ENCODE measurements at regions not wholly inside any gene's neighbourhood (a gene's known extent, or its start where the extent isn't known, plus 50 kb on each side); places are given as distances from the start of the nearest gene placed in this dataset.

- DNase-seq: no peak
These were observed 75.8 kb downstream of the DAD1 start for GRCh38 chr14:22513066-22513812.

- no peak for DNase-seq
These were observed 76.8 kb downstream of the DAD1 start for GRCh38 chr14:22512106-22512814.

- no peak for DNase-seq
These were observed 78.4 kb downstream of the DAD1 start for GRCh38 chr14:22510527-22511110.

GRCh38 chr14:22509751-22510300 lies 79.2 kb downstream of the DAD1 start:
- no peak for DNase-seq

- DNase-seq: no peak
These were observed 79.9 kb downstream of the DAD1 start for GRCh38 chr14:22509036-22509709.

- DNase-seq: no peak
These were observed 80.4 kb downstream of the DAD1 start for GRCh38 chr14:22508662-22509035.

GRCh38 chr14:22508150-22508457 lies 80.9 kb downstream of the DAD1 start:
- DNase-seq: no peak

GRCh38 chr14:22506778-22507351 lies 82.2 kb downstream of the DAD1 start:
- no peak for DNase-seq

- DNase-seq: no peak
These were observed 82.7 kb downstream of the DAD1 start for GRCh38 chr14:22506378-22506710.

GRCh38 chr14:22505697-22506377 lies 83.2 kb downstream of the DAD1 start:
- no peak for DNase-seq

- DNase-seq: no peak
These were observed 83.7 kb downstream of the DAD1 start for GRCh38 chr14:22505309-22505696.

GRCh38 chr14:22502551-22502950 lies 86.5 kb downstream of the DAD1 start:
- no peak for DNase-seq

GRCh38 chr14:22502007-22502406 lies 87.0 kb downstream of the DAD1 start:
- DNase-seq: no peak

GRCh38 chr14:22500954-22501726 lies 87.9 kb downstream of the DAD1 start:
- DNase-seq: no peak

- no peak for DNase-seq
These were observed 88.5 kb downstream of the DAD1 start for GRCh38 chr14:22500525-22500924.

- DNase-seq: no peak
These were observed 91.3 kb downstream of the DAD1 start for GRCh38 chr14:22497671-22498093.

- no peak for DNase-seq
These were observed 91.9 kb downstream of the DAD1 start for GRCh38 chr14:22497144-22497423.

GRCh38 chr14:22494486-22495135 lies 94.4 kb downstream of the DAD1 start:
- no peak for DNase-seq

- no peak for DNase-seq
These were observed 95.3 kb downstream of the DAD1 start for GRCh38 chr14:22493753-22494152.

- no peak for DNase-seq
These were observed 96.1 kb downstream of the DAD1 start for GRCh38 chr14:22492622-22493542.
